Activated CD4-positive, alpha-beta T cell treated with anti-CD3 and anti-CD28 coated beads, Interleukin-2, Interleukin-4, amounts not matched to agents 100 ng/mL and 50 ng/mL, durations not matched to agents 16 hours and 8 hours (primary cell): ENCODE measurements at regions not wholly inside any gene's neighbourhood (a gene's known extent, or its start where the extent isn't known, plus 50 kb on each side); places are given as distances from the start of the nearest gene placed in this dataset.

ENCODE experiments used
- DNase-seq: peaks from one replicate; pipeline ENCODE4 v3.0.0-alpha.2; 2020; ENCODE audit warnings: low spot score

- DNase-seq: no peak
Measured at GRCh38 chr10:88172159-88172558, 308.7 kb downstream of the PTEN start.

- DNase-seq: no peak
Measured at GRCh38 chr10:88174391-88174790, 311.0 kb downstream of the PTEN start.

- no peak for DNase-seq
Measured at GRCh38 chr10:88178758-88179157, 315.3 kb downstream of the PTEN start.

DNA sequence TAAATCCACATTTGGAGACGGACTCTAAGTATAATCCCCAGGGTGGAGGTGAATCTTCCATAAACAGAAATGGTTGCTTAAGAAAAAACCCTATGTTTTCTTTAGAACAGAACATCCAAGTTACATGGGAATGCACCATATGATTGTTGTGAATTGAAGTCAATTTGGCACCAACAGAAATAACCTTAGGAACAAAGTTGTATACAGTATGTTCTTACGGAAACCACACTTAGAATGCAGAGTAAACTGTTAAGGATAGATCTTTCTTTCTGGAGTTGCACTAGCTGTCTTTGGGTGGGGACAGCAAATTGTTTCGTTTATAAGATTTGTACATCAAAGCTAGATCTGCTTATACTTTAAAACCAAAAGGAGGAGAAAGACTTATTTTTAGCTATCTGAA is 316.4 kb downstream of the PTEN start:
- DNase-seq: no peak

GRCh38 chr10:88181902-88182600 is 318.6 kb downstream of the PTEN start:
- no peak for DNase-seq

GRCh38 chr10:88182601-88182930 is 319.1 kb downstream of the PTEN start:
- DNase-seq: no peak

DNA sequence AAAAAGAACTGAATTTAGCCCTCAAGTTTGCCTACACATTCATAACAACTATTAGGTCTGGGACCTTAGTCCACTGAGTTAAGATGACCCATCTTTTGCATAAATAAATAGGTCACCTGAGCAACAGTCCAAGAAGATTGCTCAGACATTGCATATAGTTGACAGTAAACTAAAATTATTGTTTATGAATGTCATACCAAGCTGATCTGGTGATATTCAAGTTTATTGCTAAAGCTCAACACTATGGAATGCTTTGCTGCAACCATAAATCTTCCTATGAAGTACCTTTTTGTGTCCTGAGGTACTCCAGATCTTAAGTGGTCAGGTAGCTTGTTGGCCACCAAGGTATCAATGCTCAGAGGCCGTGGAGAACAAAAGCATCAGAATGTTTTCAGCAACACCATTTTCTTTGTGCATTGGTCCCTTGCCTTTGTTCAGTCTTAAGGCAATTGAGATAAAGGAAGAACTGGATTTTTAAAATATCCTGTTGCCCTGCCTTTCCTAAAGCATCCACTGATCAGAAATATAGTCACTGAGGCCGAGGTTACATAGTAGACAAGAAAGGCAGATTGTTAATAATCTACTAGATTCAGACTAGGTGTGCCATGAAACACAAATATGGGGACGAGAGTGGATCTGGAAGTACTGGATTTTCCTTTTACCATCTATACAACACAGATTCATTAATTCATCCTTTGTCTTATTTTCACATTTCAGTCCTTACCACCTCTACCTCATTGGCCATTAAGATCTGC is 321.3 kb downstream of the PTEN start:
- no peak for DNase-seq

DNA sequence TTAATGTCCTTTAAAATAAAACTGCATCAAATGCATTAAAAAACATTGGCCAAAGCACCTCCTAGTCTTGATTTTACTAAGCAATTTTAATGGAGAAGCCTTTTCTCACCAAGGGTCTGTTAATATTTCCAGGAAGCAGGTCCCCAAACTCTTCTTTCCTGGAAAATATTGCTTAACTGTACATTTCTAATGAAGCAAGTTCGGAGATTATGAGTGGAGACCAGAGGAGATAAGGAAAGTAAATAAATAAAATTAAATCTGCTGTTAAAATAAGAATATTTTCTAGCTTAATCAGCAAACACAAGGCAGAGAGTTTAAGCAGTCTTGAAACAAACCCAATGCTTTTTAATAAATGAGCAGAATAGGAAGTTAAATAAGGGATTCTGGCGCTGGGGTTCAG is 322.4 kb downstream of the PTEN start:
- DNase-seq: no peak

DNA sequence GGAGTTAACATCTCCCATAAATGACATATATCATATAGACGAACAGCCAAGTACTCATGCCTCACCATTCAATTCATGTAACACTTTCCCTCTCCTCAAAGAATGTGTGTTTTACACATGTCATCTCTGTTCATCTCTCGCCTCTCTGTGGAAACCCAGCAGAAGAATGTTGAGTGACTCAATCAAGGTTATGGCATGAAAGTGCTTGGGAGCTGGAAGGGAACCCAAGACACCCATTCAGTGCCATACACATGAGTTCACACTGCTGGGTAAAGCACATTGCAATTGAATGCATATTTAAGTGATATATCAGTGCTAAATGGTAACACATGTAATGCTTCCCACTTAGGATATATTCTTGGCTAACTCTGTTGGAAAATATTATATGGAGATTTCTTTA is 322.9 kb downstream of the PTEN start:
- DNase-seq: no peak

DNA sequence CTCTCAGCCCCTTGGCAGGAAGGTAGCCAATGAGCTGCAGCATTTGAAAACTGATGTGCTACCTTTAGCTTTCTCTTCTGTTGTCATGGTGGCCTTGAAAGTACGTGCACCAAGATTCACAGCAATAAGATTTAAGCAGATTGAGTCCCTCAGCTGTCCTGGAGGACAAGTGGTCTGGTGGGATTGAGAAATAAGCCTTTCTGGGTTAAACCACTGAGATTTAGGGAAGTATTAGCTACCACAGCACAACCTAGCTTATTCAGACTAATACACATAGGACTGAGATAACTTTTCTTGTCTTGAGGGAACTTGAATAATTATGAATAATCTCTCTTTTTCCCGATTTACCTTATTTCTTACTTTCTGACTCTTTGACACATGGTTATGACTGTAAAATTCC is 324.0 kb downstream of the PTEN start:
- no peak for DNase-seq

GRCh38 chr10:88190123-88190522 is 326.7 kb downstream of the PTEN start:
- DNase-seq: no peak

DNA sequence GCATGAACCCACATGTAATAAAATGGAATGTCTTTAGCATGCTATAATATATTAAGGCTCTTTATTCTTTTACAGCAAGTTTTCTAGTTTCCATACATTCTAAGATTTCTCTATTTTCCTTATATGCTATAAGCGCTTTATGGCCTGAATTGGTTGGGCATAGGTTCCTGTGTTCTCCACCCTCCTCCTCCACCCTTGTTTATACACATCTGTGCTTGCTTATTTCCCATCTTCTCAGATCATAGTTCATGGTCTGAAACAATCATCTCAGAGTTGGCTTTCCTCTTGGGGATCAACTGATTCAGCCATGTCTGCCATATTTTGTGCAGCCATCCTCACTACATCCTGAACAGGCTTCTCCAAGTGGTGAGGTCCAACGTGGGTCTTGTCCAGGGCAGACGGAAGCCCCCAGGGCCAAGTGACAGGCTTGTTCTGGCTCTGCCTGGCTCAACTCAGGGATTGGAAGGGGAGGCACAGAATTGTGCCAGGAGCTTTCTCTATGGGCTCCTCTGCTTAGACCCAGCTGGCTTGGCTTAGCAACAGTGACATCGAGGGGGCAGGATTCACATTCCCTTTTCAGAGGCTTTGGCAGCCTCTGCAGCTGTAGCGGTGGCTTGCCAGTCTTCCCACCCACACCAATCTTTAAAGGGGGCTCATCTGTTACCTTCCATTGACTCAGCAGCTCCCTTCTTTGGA is 327.3 kb downstream of the PTEN start:
- no peak for DNase-seq

- no peak for DNase-seq
Measured at GRCh38 chr10:88193018-88193417, 329.6 kb downstream of the PTEN start.

DNA sequence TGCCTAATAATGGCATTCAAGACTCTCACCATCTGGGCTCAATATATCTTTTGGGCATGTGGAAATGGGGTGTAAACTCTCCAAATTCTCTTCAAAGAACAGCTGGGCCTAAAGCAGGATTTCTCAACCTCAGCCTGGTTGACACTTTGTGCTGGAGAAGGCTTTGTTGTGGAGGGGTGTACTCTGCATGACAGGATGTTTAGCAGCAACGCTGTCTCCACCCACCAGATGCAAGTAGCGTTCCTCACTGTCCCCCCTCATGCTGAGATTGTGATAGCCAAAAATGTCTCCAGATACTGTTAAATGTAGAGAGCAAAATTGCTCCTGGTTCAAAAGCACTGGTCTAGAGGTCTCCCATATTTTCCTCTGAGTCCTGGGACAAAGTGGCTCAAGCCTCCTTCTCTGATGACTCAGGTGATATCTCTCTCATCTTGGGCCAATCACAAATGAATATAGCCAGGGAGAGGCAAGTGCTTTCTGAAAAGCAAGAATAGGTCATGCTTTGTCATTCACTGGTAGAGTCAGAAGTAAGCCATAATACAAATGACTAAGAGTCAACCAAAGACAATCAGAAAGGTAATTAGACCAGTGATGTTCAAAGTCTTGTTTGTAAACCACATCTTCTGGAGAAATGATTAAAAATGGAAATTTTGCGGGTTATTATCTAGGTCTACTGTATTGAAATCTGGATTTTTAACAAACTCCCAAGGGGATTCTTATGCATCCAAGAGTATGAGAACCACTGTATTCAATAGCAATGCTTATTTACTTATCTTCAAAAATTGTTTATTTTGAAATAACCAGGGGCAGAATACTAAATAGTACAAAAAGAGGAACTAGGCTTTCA is 330.8 kb downstream of the PTEN start:
- DNase-seq: peak; percentile 22

DNA sequence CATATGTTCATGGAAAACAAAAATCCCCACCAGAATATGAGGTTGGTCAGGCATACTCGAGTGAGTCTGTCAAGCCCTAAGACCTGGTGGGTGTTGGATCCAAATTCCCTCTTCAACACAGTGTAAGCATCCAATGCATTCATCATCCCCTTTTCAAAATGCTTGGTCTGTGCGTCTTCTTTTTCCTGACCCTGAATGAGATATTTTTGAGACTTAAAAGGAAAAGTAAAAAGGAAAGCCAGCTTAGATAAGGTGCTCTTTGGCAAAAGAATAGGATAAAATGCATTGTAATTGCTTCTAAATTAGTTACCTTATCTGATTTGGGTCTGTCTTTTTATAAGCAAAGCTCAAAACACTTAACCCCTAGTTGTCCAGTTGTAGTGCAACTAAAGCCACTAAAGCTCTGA is 331.5 kb downstream of the PTEN start:
- DNase-seq: no peak

DNA sequence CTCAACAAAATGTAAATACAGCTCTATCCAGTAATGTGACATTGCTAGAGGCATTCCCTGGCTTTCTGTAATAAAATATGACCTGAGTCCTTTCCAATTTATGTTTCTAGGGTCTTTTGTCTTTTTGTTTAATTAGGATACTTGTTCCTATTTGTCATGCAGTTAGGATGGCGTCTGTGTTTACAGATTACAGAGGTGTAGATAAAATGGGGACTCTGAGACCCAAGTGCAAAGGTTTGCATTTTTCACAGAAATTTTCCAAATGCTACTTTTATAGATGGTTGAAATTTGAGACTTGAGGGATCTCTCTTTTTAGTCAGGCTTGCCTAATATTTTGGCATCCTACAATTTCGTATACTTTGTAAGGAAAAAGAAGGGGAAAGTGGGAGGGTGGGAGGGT is 332.4 kb downstream of the PTEN start:
- DNase-seq: no peak

DNA sequence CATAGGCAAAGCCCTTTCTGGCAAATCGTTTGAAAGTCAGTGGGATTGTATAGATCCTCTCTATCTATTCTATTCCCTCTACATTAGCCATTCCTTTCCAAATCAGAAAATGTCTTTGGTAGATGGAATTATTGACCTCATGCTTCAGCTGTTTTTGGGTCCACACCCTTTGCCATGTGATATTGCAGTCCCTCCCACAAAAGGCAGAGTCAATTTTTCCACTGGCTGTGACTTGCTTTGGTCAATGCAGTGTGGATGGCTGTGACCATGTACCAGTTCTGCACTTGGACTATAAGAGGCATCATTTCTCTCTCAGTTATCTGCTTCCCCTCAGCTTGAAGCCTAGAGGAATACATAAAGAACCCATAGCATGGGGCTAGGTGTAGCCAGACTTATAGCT is 332.9 kb downstream of the PTEN start:
- DNase-seq: no peak

DNA sequence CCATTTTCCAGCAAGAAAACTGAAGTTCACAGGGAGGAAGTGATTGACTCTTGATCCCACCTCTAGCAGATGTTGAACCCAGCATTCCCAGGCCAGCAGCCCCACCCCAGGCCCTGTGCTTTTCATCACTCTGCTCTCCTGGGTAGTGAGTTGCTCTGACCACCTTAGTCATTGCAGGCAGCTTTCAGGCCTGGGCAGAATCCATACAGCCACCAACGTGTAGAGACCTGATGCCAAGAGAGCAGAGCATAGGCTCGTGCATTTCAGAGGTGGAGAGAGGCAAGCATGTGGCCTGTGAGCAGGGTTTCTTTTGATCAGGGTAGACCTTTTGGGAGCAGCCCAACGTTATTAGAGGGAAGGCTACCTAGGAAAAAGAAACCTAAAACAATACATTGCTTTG is 334.6 kb downstream of the PTEN start:
- DNase-seq: no peak

- no peak for DNase-seq
Measured at GRCh38 chr10:88200312-88201032, 337.0 kb downstream of the PTEN start.

- DNase-seq: no peak
Measured at GRCh38 chr10:88205842-88206446, 342.5 kb downstream of the PTEN start.

GRCh38 chr10:88207121-88207546 is 343.7 kb downstream of the PTEN start:
- DNase-seq: no peak
